ENCODE measurements at regions not wholly inside any gene's neighbourhood (a gene's known extent, or its start where the extent isn't known, plus 50 kb on each side); places are given as distances from the start of the nearest gene placed in this dataset.

- intact Hi-C loops (cut with DNase I): no loop called here
- DNase-seq: no peak
- Histone ChIP-seq H3K27ac (no peak overlapping the region), H3K9me3 (replicated peaks in 1 of 3) (no peaks in the 10 kb centered on the region), H3K27me3 (no peaks in the 10 kb centered on the region), H3K4me1 (replicated peaks in 1 of 2) (no peaks in the 10 kb centered on the region), H3K36me3 (replicated peaks in 1 of 2) (no peaks in the 10 kb centered on the region), H3K4me3 (no peak overlapping the region)
- TF ChIP-seq POLR2A (IDR thresholded peaks at IDR 0.05): no peak
- no peak for TF ChIP-seq CTCF (IDR thresholded peaks at IDR 0.05)
- WGBS, 4 donors: 73 to 79% (median 75%) methylated on average over 1 of the region's 1 CpG
Observed at GRCh38 chr4:12701384-12701783, 782.8 kb downstream of the RAB28 start.

- intact Hi-C loops (cut with DNase I): no loop called here
- Histone ChIP-seq H3K4me1 (replicated peaks in 1 of 2) (no peaks in the 10 kb centered on the region), H3K27me3 (no peaks in the 10 kb centered on the region), H3K27ac (no peak overlapping the region), H3K4me3 (no peak overlapping the region), H3K36me3 (replicated peaks in 1 of 2) (no peaks in the 10 kb centered on the region), H3K9me3 (replicated peaks in 1 of 3) (no peaks in the 10 kb centered on the region)
- TF ChIP-seq CTCF (IDR thresholded peaks at IDR 0.05): no peak
- TF ChIP-seq POLR2A (IDR thresholded peaks at IDR 0.05): no peak
- WGBS, 4 donors: 61 to 78% (median 65%) methylated on average over 2 of the region's 2 CpGs
- DNase-seq: no peak
Observed at GRCh38 chr4:12697970-12698369, 786.2 kb downstream of the RAB28 start.

DNA sequence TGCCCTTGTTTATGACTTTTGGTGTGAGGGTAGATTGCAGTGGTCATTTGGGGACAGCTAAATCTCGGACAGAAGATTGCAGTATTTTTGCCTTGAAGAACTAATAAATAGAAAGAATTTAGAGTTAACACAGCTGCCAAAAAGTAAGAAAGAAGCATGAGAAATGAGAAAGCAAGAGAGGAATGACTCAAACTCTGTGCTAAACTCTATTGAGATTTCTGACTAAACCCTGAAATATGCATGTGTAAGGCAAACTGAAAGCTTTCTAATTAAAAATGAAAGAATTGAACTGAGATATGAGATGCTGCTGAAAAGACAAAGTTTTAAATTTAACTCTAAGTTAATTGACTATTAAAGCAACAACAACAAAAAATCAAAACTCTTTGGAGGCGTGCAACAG, 791.3 kb downstream of the RAB28 start:
- H3K27ac ChIP-seq: no peak overlapping the region
- TF ChIP-seq CTCF (IDR thresholded peaks at IDR 0.05): no peak
- TF ChIP-seq POLR2A (IDR thresholded peaks at IDR 0.05): no peak
- 57 to 66% (median 62%) methylated on average over 2 of the region's 2 CpGs for WGBS, 4 donors
- intact Hi-C loops (cut with DNase I): no loop called here
- no peak for DNase-seq
- H3K9me3 ChIP-seq (replicated peaks in 1 of 3): no peaks in the 10 kb centered on the region
- no peaks in the 10 kb centered on the region for H3K4me1 ChIP-seq (replicated peaks in 1 of 2)
- H3K36me3 ChIP-seq (replicated peaks in 1 of 2): no peaks in the 10 kb centered on the region
- H3K27me3 ChIP-seq: no peaks in the 10 kb centered on the region
- H3K4me3 ChIP-seq: no peak overlapping the region

GRCh38 chr4:12691168-12691567, 793.0 kb downstream of the RAB28 start:
- no peaks in the 10 kb centered on the region for H3K4me1 ChIP-seq (replicated peaks in 1 of 2)
- H3K9me3 ChIP-seq (replicated peaks in 1 of 3): no peaks in the 10 kb centered on the region
- DNase-seq: no peak
- H3K27ac ChIP-seq: no peak overlapping the region
- H3K36me3 ChIP-seq (replicated peaks in 1 of 2): no peaks in the 10 kb centered on the region
- intact Hi-C loops (cut with DNase I): no loop called here
- H3K27me3 ChIP-seq: no peaks in the 10 kb centered on the region
- H3K4me3 ChIP-seq: no peak overlapping the region
- no peak for TF ChIP-seq POLR2A (IDR thresholded peaks at IDR 0.05)
- no peak for TF ChIP-seq CTCF (IDR thresholded peaks at IDR 0.05)
